ENCODE measurements at regions not wholly inside any gene's neighbourhood (a gene's known extent, or its start where the extent isn't known, plus 50 kb on each side); places are given as distances from the start of the nearest gene placed in this dataset.

DNA sequence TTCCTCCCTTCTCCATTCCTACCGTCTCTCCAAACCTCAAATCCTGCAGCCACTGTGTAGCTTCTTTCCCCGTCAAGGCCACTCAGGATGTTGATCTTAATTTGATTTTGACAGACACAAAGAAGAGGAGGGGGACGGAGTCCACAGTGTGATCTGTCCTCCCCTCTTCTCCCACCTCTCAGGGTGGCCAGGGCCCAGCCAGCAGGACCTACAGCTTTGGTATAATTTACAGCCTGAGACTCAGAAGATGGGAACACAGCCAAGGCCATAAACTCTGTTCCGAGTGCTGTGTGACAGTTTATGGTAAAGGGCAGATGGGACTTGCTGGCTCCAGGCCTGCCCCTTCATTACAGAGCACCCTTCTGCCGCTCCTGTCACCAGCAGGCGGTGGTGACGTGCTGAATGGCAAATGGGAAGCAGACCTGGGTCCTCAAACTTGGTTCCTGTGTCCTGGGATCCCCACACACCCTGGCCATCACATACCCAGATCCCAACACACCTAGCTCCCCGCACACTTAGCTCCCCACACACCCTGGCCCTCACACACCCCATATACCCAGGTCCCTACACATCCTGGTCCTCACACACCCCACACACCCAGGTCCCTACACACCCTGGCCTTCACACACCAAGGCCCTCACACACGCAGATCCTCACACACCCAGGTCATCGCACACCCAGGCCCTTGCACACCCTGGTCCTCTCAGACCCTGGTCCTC, 71.6 kb downstream of the CD2 start:
- TF ChIP-seq, protein P1, sequence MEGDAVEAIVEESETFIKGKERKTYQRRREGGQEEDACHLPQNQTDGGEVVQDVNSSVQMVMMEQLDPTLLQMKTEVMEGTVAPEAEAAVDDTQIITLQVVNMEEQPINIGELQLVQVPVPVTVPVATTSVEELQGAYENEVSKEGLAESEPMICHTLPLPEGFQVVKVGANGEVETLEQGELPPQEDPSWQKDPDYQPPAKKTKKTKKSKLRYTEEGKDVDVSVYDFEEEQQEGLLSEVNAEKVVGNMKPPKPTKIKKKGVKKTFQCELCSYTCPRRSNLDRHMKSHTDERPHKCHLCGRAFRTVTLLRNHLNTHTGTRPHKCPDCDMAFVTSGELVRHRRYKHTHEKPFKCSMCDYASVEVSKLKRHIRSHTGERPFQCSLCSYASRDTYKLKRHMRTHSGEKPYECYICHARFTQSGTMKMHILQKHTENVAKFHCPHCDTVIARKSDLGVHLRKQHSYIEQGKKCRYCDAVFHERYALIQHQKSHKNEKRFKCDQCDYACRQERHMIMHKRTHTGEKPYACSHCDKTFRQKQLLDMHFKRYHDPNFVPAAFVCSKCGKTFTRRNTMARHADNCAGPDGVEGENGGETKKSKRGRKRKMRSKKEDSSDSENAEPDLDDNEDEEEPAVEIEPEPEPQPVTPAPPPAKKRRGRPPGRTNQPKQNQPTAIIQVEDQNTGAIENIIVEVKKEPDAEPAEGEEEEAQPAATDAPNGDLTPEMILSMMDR (IDR thresholded peaks at IDR 0.05), result no peak
- TF ChIP-seq POLR2A (IDR thresholded peaks at IDR 0.05), result no peak
- TF ChIP-seq POLR2AphosphoS5 (IDR thresholded peaks at IDR 0.05), result no peak
